AG04449 (cell line): ENCODE measurements at regions not wholly inside any gene's neighbourhood (a gene's known extent, or its start where the extent isn't known, plus 50 kb on each side); places are given as distances from the start of the nearest gene placed in this dataset.

ENCODE experiments used
- CTCF ChIA-PET: fragments of 350-600 bp; formaldehyde crosslinking; extraction: SDS; loops from one replicate; lab custom pipeline; 2021; ENCODE audit warnings: antibody characterized with exemption; lab: Yijun Ruan, JAX
- POLR2A ChIA-PET: fragments of 400-600, 350-600 bp; formaldehyde crosslinking; extraction: SDS; loops from one replicate; lab custom pipeline; 2020; ENCODE audit warnings: antibody characterized with exemption, inconsistent platforms; lab: Yijun Ruan, JAX
- DNase-seq: peaks from one replicate; pipeline ENCODE4 v3.0.0-alpha.2; 2010; ENCODE audit warnings: low read depth, low spot score
- H3K4me3 ChIP-seq: 2 replicates; pipeline ENCODE4 v1.5.1; 2011; ENCODE audit warnings: low read depth, mild to moderate bottlenecking, control low read depth, low read length
- TF ChIP-seq, protein P1 (sequence below): IDR thresholded peaks from one replicate; pipeline ENCODE4 v1.5.1; 2011; ENCODE audit warnings: mild to moderate bottlenecking, moderate library complexity, low read length, control low read depth, inconsistent platforms; ENCODE audit not compliant: insufficient read depth; ENCODE audit errors: missing control alignments

DNA sequence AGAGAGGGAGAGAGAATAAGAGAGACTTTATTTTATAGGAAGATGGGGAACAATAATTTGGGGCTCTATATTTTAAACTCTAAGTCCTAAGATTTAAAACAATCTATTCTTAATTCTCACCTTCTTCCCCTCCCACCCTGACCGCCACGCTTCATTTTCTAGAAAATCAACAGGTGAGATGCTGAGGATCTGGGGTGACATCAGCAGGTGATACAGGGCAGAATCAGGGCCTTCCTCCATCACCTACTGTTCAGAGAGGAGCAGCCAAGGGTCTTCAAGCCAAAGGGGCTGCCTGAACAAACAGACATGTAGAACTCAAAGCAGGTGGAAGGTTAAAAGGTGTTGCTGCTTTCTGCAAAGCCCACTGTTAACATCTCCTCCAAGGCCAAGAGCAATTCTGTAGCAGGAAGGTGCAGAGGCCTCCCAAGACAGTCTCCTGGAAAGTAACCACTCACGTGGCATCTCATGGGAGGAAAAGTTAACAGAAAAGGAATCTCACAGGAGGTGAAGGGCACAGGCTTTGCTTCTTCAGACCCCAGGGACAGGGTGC is 183.6 kb upstream of the TLE3 start:
- no peak overlapping the region for H3K4me3 ChIP-seq
- ChIA-PET CTCF (no interaction called here), POLR2A (no interaction called here)
- TF ChIP-seq, protein P1, sequence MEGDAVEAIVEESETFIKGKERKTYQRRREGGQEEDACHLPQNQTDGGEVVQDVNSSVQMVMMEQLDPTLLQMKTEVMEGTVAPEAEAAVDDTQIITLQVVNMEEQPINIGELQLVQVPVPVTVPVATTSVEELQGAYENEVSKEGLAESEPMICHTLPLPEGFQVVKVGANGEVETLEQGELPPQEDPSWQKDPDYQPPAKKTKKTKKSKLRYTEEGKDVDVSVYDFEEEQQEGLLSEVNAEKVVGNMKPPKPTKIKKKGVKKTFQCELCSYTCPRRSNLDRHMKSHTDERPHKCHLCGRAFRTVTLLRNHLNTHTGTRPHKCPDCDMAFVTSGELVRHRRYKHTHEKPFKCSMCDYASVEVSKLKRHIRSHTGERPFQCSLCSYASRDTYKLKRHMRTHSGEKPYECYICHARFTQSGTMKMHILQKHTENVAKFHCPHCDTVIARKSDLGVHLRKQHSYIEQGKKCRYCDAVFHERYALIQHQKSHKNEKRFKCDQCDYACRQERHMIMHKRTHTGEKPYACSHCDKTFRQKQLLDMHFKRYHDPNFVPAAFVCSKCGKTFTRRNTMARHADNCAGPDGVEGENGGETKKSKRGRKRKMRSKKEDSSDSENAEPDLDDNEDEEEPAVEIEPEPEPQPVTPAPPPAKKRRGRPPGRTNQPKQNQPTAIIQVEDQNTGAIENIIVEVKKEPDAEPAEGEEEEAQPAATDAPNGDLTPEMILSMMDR = no peak
- no peak for DNase-seq

DNA sequence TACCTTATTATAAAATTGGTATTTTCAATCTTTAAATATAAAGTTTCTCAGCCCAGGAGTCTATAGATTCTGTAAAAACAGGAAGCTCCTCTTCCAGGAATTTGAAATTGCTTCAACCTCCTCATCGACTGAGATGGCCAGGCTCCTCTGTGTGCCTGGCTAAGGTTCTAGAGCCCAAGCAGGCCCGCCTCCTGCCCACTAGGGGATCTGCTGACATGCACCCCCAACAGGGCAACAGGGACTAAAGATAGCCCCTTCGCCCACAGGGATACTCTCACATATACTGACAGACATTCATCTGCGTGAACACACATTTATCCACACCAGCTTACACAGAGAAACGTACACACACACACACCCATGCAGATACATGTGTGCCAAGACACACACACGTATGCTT is 183.1 kb upstream of the TLE3 start:
- CTCF ChIA-PET = no interaction called here
- POLR2A ChIA-PET = no interaction called here
- TF ChIP-seq, protein P1 = no peak

DNA sequence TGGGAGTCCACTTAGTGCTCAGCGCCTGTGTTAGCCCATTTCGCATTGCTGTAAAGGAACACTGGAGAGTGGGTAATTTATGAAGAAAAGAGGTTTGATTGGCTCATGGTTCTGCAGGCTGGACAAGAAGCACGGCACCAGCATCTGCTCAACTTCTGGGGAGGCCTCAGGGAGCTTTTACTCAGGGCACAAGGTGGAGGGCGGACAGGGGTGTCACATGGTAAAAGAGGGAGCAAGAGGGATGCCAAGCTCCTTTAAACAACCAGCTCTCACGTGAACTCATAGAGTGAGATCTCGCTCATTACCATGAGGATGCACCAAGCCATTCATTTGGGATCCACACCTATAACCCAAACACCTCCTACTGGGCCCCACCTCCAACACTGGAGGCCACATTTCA is 181.4 kb upstream of the TLE3 start:
- TF ChIP-seq, protein P1 = no peak
- ChIA-PET POLR2A (no interaction called here), CTCF (no interaction called here)
- no peak for DNase-seq
- no peak overlapping the region for H3K4me3 ChIP-seq

More for the DNA sequence above, 183.1 kb upstream of the TLE3 start:
- DNase-seq = no peak
- H3K4me3 ChIP-seq = no peak overlapping the region

DNA sequence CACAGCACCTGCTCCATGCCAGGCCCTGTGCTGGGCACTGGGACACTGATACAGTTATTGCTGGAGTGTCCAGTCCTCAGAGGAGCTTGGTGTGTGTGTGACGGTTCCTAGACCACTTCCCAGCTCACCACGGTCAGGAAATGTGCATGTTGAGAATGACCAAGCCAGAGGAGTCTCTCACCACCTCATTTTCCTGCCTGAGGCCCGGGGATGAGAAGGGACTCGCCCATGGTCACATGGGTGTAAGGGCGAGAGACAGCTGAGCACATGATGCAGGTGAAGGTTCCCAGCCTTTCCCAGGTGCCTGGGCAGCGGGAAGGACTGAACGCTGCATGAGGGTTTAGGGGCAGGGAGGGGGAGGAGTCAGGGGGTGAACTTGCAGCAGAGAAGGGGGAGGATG is 180.9 kb upstream of the TLE3 start:
- TF ChIP-seq, protein P1 = no peak

DNA sequence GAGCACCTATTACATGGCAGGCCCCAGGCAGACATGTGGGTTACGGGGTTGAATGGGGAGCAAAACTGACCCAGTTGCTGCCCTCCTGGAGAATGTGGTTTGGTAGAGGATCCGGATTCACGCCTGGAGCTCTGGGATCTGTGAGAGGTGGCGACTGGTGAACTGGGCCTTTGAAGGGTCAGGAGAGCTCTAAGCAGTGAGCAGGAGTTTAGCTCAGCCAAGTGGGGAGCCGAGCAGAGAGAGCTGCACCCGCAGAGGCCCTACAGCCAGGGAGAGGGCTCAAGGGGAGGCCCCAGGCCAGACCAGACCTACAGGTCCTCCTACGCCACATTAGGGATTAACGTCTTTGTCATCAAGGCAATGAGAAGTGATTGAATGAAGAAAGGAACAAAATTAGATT is 179.8 kb upstream of the TLE3 start:
- H3K4me3 ChIP-seq = no peak overlapping the region
- ChIA-PET POLR2A (no interaction called here), CTCF (interaction anchor here (1.4 kb wide), 1 partner anchor 190 kb away, joined by 3 read pairs; no protein-coding TSS in a partner anchor)
- TF ChIP-seq, protein P1 = no peak
- no peak for DNase-seq

More for the DNA sequence above, 180.9 kb upstream of the TLE3 start:
- ChIA-PET POLR2A (no interaction called here), CTCF (interaction anchor here (1.4 kb wide), 1 partner anchor 189 kb away, joined by 3 read pairs; no protein-coding TSS in a partner anchor)
- no peak for DNase-seq
- no peak overlapping the region for H3K4me3 ChIP-seq

DNA sequence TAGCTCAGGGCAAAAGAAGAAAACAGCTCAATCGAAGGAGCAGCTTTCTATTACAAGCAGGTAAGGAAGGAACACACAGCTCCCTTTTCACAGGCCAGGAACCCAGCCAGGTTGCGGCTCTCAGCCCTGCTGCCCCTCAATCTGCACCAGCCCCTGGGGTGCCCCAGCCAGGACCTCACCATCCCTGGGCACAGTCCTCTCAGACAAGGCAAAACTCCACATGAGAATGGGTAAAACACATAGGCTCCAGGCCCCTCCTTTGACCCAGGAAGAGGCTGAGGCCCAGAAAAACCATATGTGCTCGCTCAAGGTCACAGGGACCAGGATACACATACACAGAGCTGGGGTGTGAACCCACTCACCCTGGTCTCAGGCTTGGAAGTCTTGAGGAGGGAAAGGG is 178.7 kb upstream of the TLE3 start:
- TF ChIP-seq, protein P1 = no peak
- no peak overlapping the region for H3K4me3 ChIP-seq
- POLR2A ChIA-PET = no interaction called here
- DNase-seq = no peak
- CTCF ChIA-PET = interaction anchor here (0.9 kb wide), 1 partner anchor 18 kb away, joined by 3 read pairs; no protein-coding TSS in a partner anchor
